ENCODE measurements at regions not wholly inside any gene's neighbourhood (a gene's known extent, or its start where the extent isn't known, plus 50 kb on each side); places are given as distances from the start of the nearest gene placed in this dataset.

- no peaks in the 10 kb centered on the region for H3K79me2 ChIP-seq (ENCODE audit: insufficient read depth, low read length)
- H3K27me3 ChIP-seq (ENCODE audit: insufficient read depth, low read length, poor library complexity, severe bottlenecking) = no peaks in the 10 kb centered on the region
- no peak overlapping the region for H3K4me2 ChIP-seq (ENCODE audit: low read depth, low read length, poor library complexity, severe bottlenecking)
- H3K4me1 ChIP-seq (ENCODE audit: insufficient read depth, low read length, poor library complexity, severe bottlenecking) = no peaks in the 10 kb centered on the region
- H3F3A ChIP-seq (ENCODE audit: low read depth) = no peaks in the 10 kb centered on the region
- no peak overlapping the region for H3K9ac ChIP-seq (ENCODE audit: low read depth, low read length, poor library complexity, severe bottlenecking)
- no peak for TF ChIP-seq EZH2phosphoT487 (IDR thresholded peaks at IDR 0.05; ENCODE audit: borderline replicate concordance)
- TF ChIP-seq, protein P1, sequence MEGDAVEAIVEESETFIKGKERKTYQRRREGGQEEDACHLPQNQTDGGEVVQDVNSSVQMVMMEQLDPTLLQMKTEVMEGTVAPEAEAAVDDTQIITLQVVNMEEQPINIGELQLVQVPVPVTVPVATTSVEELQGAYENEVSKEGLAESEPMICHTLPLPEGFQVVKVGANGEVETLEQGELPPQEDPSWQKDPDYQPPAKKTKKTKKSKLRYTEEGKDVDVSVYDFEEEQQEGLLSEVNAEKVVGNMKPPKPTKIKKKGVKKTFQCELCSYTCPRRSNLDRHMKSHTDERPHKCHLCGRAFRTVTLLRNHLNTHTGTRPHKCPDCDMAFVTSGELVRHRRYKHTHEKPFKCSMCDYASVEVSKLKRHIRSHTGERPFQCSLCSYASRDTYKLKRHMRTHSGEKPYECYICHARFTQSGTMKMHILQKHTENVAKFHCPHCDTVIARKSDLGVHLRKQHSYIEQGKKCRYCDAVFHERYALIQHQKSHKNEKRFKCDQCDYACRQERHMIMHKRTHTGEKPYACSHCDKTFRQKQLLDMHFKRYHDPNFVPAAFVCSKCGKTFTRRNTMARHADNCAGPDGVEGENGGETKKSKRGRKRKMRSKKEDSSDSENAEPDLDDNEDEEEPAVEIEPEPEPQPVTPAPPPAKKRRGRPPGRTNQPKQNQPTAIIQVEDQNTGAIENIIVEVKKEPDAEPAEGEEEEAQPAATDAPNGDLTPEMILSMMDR (conservative IDR thresholded peaks at IDR 0.05; ENCODE audit: low read length) = no peak
- H3K9me2 ChIP-seq (replicated peaks; ENCODE audit: low read depth, low read length) = no peaks in the 10 kb centered on the region
- H3K9me3 ChIP-seq (ENCODE audit: insufficient read depth, low read depth, low read length) = no peaks in the 10 kb centered on the region
- H4K20me1 ChIP-seq (ENCODE audit: insufficient read depth, low read length, poor library complexity, severe bottlenecking) = no peaks in the 10 kb centered on the region
- H3K36me3 ChIP-seq (ENCODE audit: insufficient read depth, low read length) = no peaks in the 10 kb centered on the region
- H2AFZ ChIP-seq (ENCODE audit: low read length) = no peak overlapping the region
- H3K4me3 ChIP-seq (ENCODE audit: low read length, poor library complexity, severe bottlenecking) = no peak overlapping the region
These were observed 642.4 kb upstream of the C9orf72 start for GRCh38 chr9:28215536-28216299.

DNA sequence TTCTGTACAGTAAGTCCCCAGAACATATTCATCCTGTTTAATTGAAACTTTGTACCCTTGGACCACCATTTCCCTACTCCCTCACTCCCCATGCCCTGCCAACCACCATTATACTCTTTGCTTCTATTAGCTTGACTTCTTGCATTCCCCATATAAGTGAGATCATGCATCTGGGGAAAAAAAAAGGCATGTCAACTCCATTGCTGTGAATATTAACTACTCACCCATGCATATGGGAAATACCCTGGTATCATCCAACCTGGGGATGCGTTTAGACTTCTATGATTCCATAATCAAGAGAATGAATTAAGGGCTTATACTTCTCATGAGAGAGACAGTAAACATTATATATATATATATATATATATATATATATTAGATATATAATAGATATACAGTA lies 659.4 kb upstream of the C9orf72 start:
- TF ChIP-seq EZH2phosphoT487 (IDR thresholded peaks at IDR 0.05; ENCODE audit: borderline replicate concordance) = no peak
- TF ChIP-seq, protein P1 (conservative IDR thresholded peaks at IDR 0.05; ENCODE audit: low read length) = no peak
- Histone ChIP-seq H3K27me3 (ENCODE audit: insufficient read depth, low read length, poor library complexity, severe bottlenecking) (no peaks in the 10 kb centered on the region), H3K9ac (ENCODE audit: low read depth, low read length, poor library complexity, severe bottlenecking) (no peak overlapping the region), H3K36me3 (ENCODE audit: insufficient read depth, low read length) (no peaks in the 10 kb centered on the region), H4K20me1 (ENCODE audit: insufficient read depth, low read length, poor library complexity, severe bottlenecking) (no peaks in the 10 kb centered on the region), H3K79me2 (ENCODE audit: insufficient read depth, low read length) (no peaks in the 10 kb centered on the region), H3K9me2 (replicated peaks; ENCODE audit: low read depth, low read length) (no peaks in the 10 kb centered on the region), H3K4me1 (ENCODE audit: insufficient read depth, low read length, poor library complexity, severe bottlenecking) (no peaks in the 10 kb centered on the region), H2AFZ (ENCODE audit: low read length) (no peak overlapping the region), H3K9me3 (ENCODE audit: insufficient read depth, low read depth, low read length) (no peaks in the 10 kb centered on the region), H3F3A (ENCODE audit: low read depth) (no peaks in the 10 kb centered on the region), H3K4me2 (ENCODE audit: low read depth, low read length, poor library complexity, severe bottlenecking) (no peak overlapping the region), H3K4me3 (ENCODE audit: low read length, poor library complexity, severe bottlenecking) (no peak overlapping the region)

DNA sequence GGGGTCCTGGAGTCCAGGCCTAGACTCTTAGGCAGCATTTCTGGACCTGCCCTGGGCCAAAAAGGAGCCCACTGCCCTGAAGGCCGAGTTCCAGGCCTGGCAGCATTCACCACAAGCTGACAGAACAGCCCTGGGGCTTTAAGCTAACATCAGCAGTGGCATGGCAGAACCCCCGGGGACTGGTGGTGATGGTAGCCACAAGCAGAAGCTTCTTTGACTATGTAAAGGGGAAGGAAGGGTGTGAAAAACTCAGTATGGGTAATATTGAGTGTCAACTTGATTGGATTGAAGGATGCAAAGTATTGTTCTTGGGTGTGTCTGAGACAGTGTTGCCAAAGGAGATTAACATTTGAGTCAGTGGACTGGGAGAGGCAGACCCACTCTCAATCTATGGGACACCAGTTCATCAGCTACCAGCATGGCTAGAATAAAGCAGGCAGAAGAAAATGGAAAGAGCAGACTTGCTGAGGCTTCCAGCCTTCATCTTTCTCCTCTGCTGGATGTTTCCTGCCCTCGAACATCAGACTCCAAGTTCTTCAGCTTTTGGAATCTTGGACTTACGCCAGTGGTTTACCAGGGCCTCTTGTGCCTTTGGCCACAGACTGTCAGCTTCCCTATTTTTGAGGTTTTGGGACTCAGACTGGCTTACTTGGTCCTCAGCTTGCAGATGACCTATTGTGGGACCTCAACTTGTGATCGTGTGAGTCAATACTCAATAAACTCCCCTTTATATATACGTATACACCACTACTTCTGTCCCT lies 661.0 kb upstream of the C9orf72 start:
- H3K36me3 ChIP-seq (ENCODE audit: insufficient read depth, low read length) = no peaks in the 10 kb centered on the region
- no peak overlapping the region for H2AFZ ChIP-seq (ENCODE audit: low read length)
- TF ChIP-seq, protein P1 (conservative IDR thresholded peaks at IDR 0.05; ENCODE audit: low read length) = no peak
- no peaks in the 10 kb centered on the region for H3K79me2 ChIP-seq (ENCODE audit: insufficient read depth, low read length)
- H3F3A ChIP-seq (ENCODE audit: low read depth) = no peaks in the 10 kb centered on the region
- no peak overlapping the region for H3K4me2 ChIP-seq (ENCODE audit: low read depth, low read length, poor library complexity, severe bottlenecking)
- no peak overlapping the region for H3K9ac ChIP-seq (ENCODE audit: low read depth, low read length, poor library complexity, severe bottlenecking)
- H3K9me2 ChIP-seq (replicated peaks; ENCODE audit: low read depth, low read length) = no peaks in the 10 kb centered on the region
- H3K9me3 ChIP-seq (ENCODE audit: insufficient read depth, low read depth, low read length) = no peaks in the 10 kb centered on the region
- no peaks in the 10 kb centered on the region for H4K20me1 ChIP-seq (ENCODE audit: insufficient read depth, low read length, poor library complexity, severe bottlenecking)
- H3K4me3 ChIP-seq (ENCODE audit: low read length, poor library complexity, severe bottlenecking) = no peak overlapping the region
- H3K4me1 ChIP-seq (ENCODE audit: insufficient read depth, low read length, poor library complexity, severe bottlenecking) = no peaks in the 10 kb centered on the region
- H3K27me3 ChIP-seq (ENCODE audit: insufficient read depth, low read length, poor library complexity, severe bottlenecking) = no peaks in the 10 kb centered on the region

All from Loucy (cell line).